ENCODE measurements at regions not wholly inside any gene's neighbourhood (a gene's known extent, or its start where the extent isn't known, plus 50 kb on each side); places are given as distances from the start of the nearest gene placed in this dataset.
"Not testable (repeated sequence)": the region's sequence is repeated elsewhere in the genome, so short reads cannot be mapped to it uniquely, and the experiment has no call there.

GRCh38 chr12:112711507-112711906, 80.0 kb upstream of the RPH3A start:
- DNase-seq: no peak

GRCh38 chr12:112712751-112713150, 78.8 kb upstream of the RPH3A start:
- DNase-seq: not testable (repeated sequence)

- DNase-seq: no peak
These were observed 78.1 kb upstream of the RPH3A start for GRCh38 chr12:112713471-112713870.

GRCh38 chr12:112714166-112714710, 77.3 kb upstream of the RPH3A start:
- DNase-seq: no peak

GRCh38 chr12:112716099-112717093, 75.2 kb upstream of the RPH3A start:
- no peak for DNase-seq

GRCh38 chr12:112728864-112729263, 62.7 kb upstream of the RPH3A start:
- DNase-seq: no peak

- DNase-seq: no peak
These were observed 56.5 kb upstream of the RPH3A start for GRCh38 chr12:112734859-112735695.

GRCh38 chr12:112738531-112738930, 53.0 kb upstream of the RPH3A start:
- DNase-seq: no peak

GRCh38 chr12:112740387-112740934, 51.1 kb upstream of the RPH3A start:
- DNase-seq: no peak

GRCh38 chr12:112741106-112741505, 50.4 kb upstream of the RPH3A start:
- DNase-seq: no peak
